DOHH2 (cell line): ENCODE measurements at regions not wholly inside any gene's neighbourhood (a gene's known extent, or its start where the extent isn't known, plus 50 kb on each side); places are given as distances from the start of the nearest gene placed in this dataset.

ENCODE experiments used
- H3F3A ChIP-seq: fragments of 200-600 bp; sonication (generic), shearing (Covaris generic); 2 replicates; pipeline ENCODE4 v1.6.0; 2016; ENCODE audit warnings: antibody characterized with exemption, mild to moderate bottlenecking; ENCODE audit not compliant: control insufficient read depth, insufficient read depth
- H3K27ac ChIP-seq: fragments of 200-600 bp; sonication (generic); 2 replicates; pipeline ENCODE4 v1.5.1; 2014; ENCODE audit warnings: low read depth, mild to moderate bottlenecking, low read length, moderate library complexity
- H3K27me3 ChIP-seq: fragments of 200-600 bp; sonication (generic); 2 replicates; pipeline ENCODE4 v1.6.1; 2014; ENCODE audit warnings: mild to moderate bottlenecking, low read length, mixed read lengths; ENCODE audit not compliant: control insufficient read depth
- H3K36me3 ChIP-seq: fragments of 200-600 bp; sonication (generic); 2 replicates; pipeline ENCODE4 v1.6.1; 2014; ENCODE audit warnings: mild to moderate bottlenecking, low read length, moderate library complexity, mixed read lengths; ENCODE audit not compliant: control insufficient read depth
- H3K4me1 ChIP-seq: fragments of 200-600 bp; sonication (generic); 2 replicates; pipeline ENCODE4 v1.6.1; 2014; ENCODE audit warnings: mild to moderate bottlenecking, low read length, mixed read lengths; ENCODE audit not compliant: control insufficient read depth
- H3K4me2 ChIP-seq: fragments of 200-600 bp; sonication (generic); 2 replicates; pipeline ENCODE4 v1.6.0; 2014; ENCODE audit warnings: mild to moderate bottlenecking, low read length, moderate library complexity
- H3K4me3 ChIP-seq: fragments of 200-600 bp; sonication (generic); 2 replicates; pipeline ENCODE4 v1.5.1; 2014; ENCODE audit warnings: mild to moderate bottlenecking, low read length, mixed read lengths
- H3K79me2 ChIP-seq: fragments of 200-600 bp; sonication (generic); 2 replicates; pipeline ENCODE4 v1.6.1; 2014; ENCODE audit warnings: mild to moderate bottlenecking, low read length, mixed read lengths; ENCODE audit not compliant: control insufficient read depth
- H3K9me2 ChIP-seq: fragments of 200-600 bp; sonication (generic); replicated peaks from 2 replicates; pipeline ENCODE4 v1.6.1; 2014; ENCODE audit warnings: mild to moderate bottlenecking, low read length, mixed read lengths; ENCODE audit not compliant: control insufficient read depth
- H3K9me3 ChIP-seq: fragments of 200-600 bp; sonication (generic); 2 replicates; pipeline ENCODE4 v1.6.1; 2014; ENCODE audit warnings: antibody characterized with exemption, low read length, mixed read lengths; ENCODE audit not compliant: control insufficient read depth, insufficient read depth
- H4K20me1 ChIP-seq: fragments of 200-600 bp; sonication (generic); 2 replicates; pipeline ENCODE4 v1.6.0; 2014; ENCODE audit warnings: low read depth, mild to moderate bottlenecking, antibody characterized with exemption, low read length, moderate library complexity; ENCODE audit not compliant: control insufficient read depth, insufficient read depth
- EZH2phosphoT487 ChIP-seq: fragments of 200-600 bp; sonication (generic); IDR thresholded peaks from 2 replicates; pipeline ENCODE4 v1.6.1; 2017; ENCODE audit warnings: borderline replicate concordance, mild to moderate bottlenecking, antibody characterized with exemption, low read length, moderate library complexity, mixed read lengths
- TF ChIP-seq, protein P1 (sequence below): fragments of 200-600 bp; sonication (generic); IDR thresholded peaks from one replicate; pipeline ENCODE4 v1.5.1; 2014; ENCODE audit warnings: antibody characterized with exemption, mild to moderate bottlenecking, low read depth, low read length; ENCODE audit not compliant: poor library complexity, severe bottlenecking

DNA sequence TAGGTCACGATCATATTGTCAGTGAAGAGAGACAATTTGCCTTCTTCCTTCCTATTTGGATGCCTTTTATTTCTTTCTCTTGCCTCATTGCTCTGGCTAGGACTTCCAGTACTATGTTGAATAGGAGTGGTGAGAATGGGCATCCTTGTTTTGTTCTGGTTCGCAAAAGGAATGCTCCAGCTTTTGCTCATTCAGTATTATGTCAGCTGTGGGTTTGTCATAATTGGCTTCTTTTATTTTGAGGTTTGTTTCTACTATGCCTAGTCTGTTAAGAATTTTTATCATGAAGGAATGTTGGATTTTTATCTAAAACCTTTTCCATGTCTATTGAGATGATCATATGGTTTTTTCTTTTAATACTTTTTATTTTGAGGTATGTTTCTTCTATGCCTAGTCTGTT is 152.3 kb upstream of the MAD2L1 start:
- Histone ChIP-seq H3K4me2 (no peak overlapping the region), H3K9me2 (no peaks in the 10 kb centered on the region), H3K27me3 (no peaks in the 10 kb centered on the region), H3K4me1 (no peaks in the 10 kb centered on the region), H3K27ac (no peak overlapping the region), H3K36me3 (no peaks in the 10 kb centered on the region), H3K79me2 (no peaks in the 10 kb centered on the region), H3K4me3 (no peak overlapping the region), H4K20me1 (no peaks in the 10 kb centered on the region), H3F3A (no peaks in the 10 kb centered on the region), H3K9me3 (no peaks in the 10 kb centered on the region)
- TF ChIP-seq, protein P1, sequence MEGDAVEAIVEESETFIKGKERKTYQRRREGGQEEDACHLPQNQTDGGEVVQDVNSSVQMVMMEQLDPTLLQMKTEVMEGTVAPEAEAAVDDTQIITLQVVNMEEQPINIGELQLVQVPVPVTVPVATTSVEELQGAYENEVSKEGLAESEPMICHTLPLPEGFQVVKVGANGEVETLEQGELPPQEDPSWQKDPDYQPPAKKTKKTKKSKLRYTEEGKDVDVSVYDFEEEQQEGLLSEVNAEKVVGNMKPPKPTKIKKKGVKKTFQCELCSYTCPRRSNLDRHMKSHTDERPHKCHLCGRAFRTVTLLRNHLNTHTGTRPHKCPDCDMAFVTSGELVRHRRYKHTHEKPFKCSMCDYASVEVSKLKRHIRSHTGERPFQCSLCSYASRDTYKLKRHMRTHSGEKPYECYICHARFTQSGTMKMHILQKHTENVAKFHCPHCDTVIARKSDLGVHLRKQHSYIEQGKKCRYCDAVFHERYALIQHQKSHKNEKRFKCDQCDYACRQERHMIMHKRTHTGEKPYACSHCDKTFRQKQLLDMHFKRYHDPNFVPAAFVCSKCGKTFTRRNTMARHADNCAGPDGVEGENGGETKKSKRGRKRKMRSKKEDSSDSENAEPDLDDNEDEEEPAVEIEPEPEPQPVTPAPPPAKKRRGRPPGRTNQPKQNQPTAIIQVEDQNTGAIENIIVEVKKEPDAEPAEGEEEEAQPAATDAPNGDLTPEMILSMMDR, result no peak
- TF ChIP-seq EZH2phosphoT487, result no peak

DNA sequence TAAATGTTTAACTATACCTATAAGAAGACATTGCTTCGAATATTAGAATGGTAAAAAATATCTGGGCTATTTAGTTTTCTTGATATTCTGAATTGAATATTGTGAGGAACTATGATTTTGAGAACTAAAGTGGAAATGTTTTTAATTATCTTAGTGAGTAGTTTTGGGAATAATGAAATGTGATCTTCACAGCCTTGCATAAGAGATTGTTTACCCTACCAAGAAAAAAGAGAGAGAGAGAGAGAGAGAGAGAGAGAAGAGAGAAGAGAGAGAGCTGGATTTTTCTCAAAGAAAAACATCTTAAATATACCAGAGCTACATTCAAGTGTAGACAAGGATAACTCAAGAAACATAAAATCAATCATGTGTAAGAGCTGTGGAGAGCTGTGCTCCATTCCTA is 148.7 kb upstream of the MAD2L1 start:
- Histone ChIP-seq H3K4me3 (no peak overlapping the region), H3K4me2 (no peak overlapping the region), H3F3A (no peaks in the 10 kb centered on the region), H4K20me1 (no peaks in the 10 kb centered on the region), H3K27me3 (no peaks in the 10 kb centered on the region), H3K9me3 (no peaks in the 10 kb centered on the region), H3K27ac (no peak overlapping the region), H3K79me2 (no peaks in the 10 kb centered on the region), H3K9me2 (no peaks in the 10 kb centered on the region), H3K36me3 (no peaks in the 10 kb centered on the region), H3K4me1 (no peaks in the 10 kb centered on the region)
- TF ChIP-seq, protein P1, result no peak
- TF ChIP-seq EZH2phosphoT487, result no peak

DNA sequence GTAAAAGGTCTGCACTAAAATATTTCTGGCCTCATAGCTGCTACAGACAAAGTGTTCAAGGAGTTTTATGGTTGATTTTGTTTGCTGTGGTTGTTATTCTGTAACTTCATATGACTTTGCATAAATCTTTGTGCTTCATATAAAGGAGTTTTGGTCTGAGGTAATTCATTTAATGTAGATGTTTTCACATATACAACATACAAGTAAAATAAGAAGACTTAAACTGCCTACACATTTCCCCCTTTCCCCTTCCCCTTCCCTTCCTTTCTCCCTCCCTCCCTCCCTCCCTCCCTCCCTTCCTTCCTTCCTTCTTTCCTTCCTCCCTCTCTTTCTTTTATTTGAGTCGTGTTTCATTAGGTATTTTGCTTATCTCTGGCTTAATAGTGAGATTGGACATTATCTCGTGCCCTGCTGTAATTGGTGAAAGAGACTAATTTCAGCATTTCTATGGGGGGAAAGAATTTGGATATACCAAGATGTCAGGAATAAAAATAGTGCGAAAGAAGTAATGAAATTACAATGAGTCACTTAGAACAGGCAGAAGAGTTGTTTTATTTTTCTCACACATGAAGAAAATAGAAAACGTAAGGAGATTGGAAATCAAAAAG is 144.9 kb upstream of the MAD2L1 start:
- no peak overlapping the region for H3K27ac ChIP-seq
- H3K9me2 ChIP-seq, result no peaks in the 10 kb centered on the region
- no peaks in the 10 kb centered on the region for H3K9me3 ChIP-seq
- no peaks in the 10 kb centered on the region for H3F3A ChIP-seq
- no peaks in the 10 kb centered on the region for H3K79me2 ChIP-seq
- no peak overlapping the region for H3K4me2 ChIP-seq
- H3K4me3 ChIP-seq, result no peak overlapping the region
- TF ChIP-seq EZH2phosphoT487, result no peak
- TF ChIP-seq, protein P1, result no peak
- H3K27me3 ChIP-seq, result no peaks in the 10 kb centered on the region
- no peaks in the 10 kb centered on the region for H4K20me1 ChIP-seq
- no peaks in the 10 kb centered on the region for H3K36me3 ChIP-seq
- no peaks in the 10 kb centered on the region for H3K4me1 ChIP-seq
